HFFc6 (cell line): ENCODE measurements at regions not wholly inside any gene's neighbourhood (a gene's known extent, or its start where the extent isn't known, plus 50 kb on each side); places are given as distances from the start of the nearest gene placed in this dataset.

ENCODE experiments used
- DNase-seq: peaks from one replicate; pipeline ENCODE4 v3.0.0-alpha.2; 2018
- H3K27ac Mint-ChIP-seq: 2 replicates; pipeline ENCODE4 v1.8.0; 2020; ENCODE audit warnings: mild to moderate bottlenecking, mixed read lengths
- H3K27me3 Mint-ChIP-seq: 2 replicates; pipeline ENCODE4 v1.8.0; 2021; ENCODE audit warnings: mild to moderate bottlenecking, moderate library complexity, mixed read lengths; ENCODE audit not compliant: insufficient read depth
- H3K36me3 Mint-ChIP-seq: 2 replicates; pipeline ENCODE4 v1.8.0; 2021; ENCODE audit warnings: low read depth, mixed read lengths
- H3K4me1 Mint-ChIP-seq: 2 replicates; pipeline ENCODE4 v1.8.0; 2020; ENCODE audit warnings: low read depth, mixed read lengths
- H3K4me3 Mint-ChIP-seq: 2 replicates; pipeline ENCODE4 v1.8.0; 2020; ENCODE audit warnings: mild to moderate bottlenecking, moderate library complexity, mixed read lengths
- H3K9me3 Mint-ChIP-seq: 2 replicates; pipeline ENCODE4 v1.8.0; 2020; ENCODE audit warnings: mild to moderate bottlenecking, mixed read lengths
- TF ChIP-seq, protein P1 (sequence below): fragments of 200-600 bp; sonication (generic); IDR thresholded peaks from 2 replicates; pipeline ENCODE4 v1.5.0; 2021; ENCODE audit warnings: antibody characterized with exemption, mild to moderate bottlenecking

DNA sequence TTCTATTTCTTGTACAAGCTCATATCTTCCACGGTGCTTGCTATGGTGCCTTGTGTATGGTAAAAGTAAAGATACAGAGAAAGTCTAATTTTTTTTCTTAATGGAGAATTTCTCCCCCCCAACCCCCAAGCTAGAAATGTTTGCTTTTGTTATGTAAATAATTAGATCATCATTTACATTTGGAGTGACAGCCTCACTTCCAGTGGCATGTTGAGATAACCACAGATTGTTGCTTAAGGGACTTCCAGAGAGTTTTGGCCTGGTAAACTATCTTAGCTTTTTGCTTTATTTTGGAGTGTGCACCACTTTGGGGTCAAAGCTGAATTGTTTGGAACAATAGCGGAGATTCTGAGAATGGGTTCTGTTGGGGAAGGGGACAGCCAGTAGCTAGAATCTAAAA lies 129.7 kb downstream of the ZNF365 start:
- no peak for DNase-seq
- H3K36me3 Mint-ChIP-seq: no peaks in the 10 kb centered on the region
- H3K9me3 Mint-ChIP-seq: no peaks in the 10 kb centered on the region
- TF ChIP-seq, protein P1, sequence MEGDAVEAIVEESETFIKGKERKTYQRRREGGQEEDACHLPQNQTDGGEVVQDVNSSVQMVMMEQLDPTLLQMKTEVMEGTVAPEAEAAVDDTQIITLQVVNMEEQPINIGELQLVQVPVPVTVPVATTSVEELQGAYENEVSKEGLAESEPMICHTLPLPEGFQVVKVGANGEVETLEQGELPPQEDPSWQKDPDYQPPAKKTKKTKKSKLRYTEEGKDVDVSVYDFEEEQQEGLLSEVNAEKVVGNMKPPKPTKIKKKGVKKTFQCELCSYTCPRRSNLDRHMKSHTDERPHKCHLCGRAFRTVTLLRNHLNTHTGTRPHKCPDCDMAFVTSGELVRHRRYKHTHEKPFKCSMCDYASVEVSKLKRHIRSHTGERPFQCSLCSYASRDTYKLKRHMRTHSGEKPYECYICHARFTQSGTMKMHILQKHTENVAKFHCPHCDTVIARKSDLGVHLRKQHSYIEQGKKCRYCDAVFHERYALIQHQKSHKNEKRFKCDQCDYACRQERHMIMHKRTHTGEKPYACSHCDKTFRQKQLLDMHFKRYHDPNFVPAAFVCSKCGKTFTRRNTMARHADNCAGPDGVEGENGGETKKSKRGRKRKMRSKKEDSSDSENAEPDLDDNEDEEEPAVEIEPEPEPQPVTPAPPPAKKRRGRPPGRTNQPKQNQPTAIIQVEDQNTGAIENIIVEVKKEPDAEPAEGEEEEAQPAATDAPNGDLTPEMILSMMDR: no peak
- no peaks in the 10 kb centered on the region for H3K4me1 Mint-ChIP-seq
- H3K27ac Mint-ChIP-seq: no peak overlapping the region
- peaks cover 7% of the 10 kb centered on the region; the same call in 1 of the 2 replicates for H3K27me3 Mint-ChIP-seq
- no peak overlapping the region for H3K4me3 Mint-ChIP-seq

- DNase-seq: no peak
- Mint-ChIP-seq H3K9me3 (no peaks in the 10 kb centered on the region), H3K4me3 (no peak overlapping the region), H3K4me1 (no peaks in the 10 kb centered on the region; the same call in 1 of the 2 replicates), H3K27me3 (peaks cover 1% of the 10 kb centered on the region; the same call in 1 of the 2 replicates), H3K36me3 (no peaks in the 10 kb centered on the region), H3K27ac (no peak overlapping the region)
- TF ChIP-seq, protein P1: no peak
Observed at GRCh38 chr10:62506371-62506770, 132.2 kb downstream of the ZNF365 start.

- H3K36me3 Mint-ChIP-seq: no peaks in the 10 kb centered on the region
- peaks cover 15% of the 10 kb centered on the region for H3K4me1 Mint-ChIP-seq
- H3K9me3 Mint-ChIP-seq: no peaks in the 10 kb centered on the region
- peaks cover 2% of the 10 kb centered on the region; the same call in 1 of the 2 replicates for H3K27me3 Mint-ChIP-seq
- H3K4me3 Mint-ChIP-seq: no peak overlapping the region
- TF ChIP-seq, protein P1: no peak
- no peak for DNase-seq
- no peak overlapping the region for H3K27ac Mint-ChIP-seq
Observed at GRCh38 chr10:62511238-62511637, 137.1 kb downstream of the ZNF365 start.

- H3K27me3 Mint-ChIP-seq: peaks cover 2% of the 10 kb centered on the region; the same call in 1 of the 2 replicates
- no peak for DNase-seq
- TF ChIP-seq, protein P1: no peak
- H3K9me3 Mint-ChIP-seq: no peaks in the 10 kb centered on the region
- H3K4me1 Mint-ChIP-seq: peaks cover 15% of the 10 kb centered on the region
- no peak overlapping the region for H3K4me3 Mint-ChIP-seq
- H3K36me3 Mint-ChIP-seq: no peaks in the 10 kb centered on the region
- H3K27ac Mint-ChIP-seq: no peak overlapping the region
Observed at GRCh38 chr10:62511656-62512055, 137.5 kb downstream of the ZNF365 start.

DNA sequence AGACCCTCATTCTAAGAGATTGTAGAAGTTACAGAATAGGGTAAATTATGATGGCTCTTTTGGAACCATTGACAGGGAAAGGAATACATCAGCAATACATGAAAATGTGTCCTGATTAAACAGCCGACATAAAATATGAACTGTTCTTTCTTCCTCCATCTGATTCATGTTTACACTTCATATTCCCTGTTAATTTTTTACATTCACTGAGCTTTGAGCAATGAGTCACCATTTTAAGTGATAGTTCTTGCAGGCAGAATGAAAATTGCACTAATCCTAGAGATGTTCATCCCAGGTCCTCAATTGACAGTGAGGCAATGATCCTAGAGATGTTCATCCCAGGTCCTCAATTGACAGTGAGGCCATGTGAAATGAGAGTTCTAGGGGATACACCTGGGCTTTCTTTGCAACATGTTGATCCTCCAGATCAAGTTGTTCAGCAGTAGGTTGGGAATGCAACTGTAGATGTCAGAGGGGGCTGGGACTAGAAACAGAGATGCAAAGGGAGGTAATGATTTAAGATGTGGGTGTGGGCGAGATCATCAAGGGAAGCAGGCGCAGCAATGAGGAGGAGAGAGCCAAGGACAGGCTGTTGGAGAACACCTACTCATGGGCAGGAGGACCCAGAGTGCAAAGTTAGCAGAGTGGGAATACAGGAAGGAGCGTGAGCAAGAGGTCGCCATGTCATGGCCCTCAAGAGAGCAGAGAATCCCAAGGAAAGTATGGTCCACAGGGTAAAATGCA lies 138.7 kb downstream of the ZNF365 start:
- Mint-ChIP-seq H3K4me1 (peaks cover 15% of the 10 kb centered on the region), H3K4me3 (no peak overlapping the region), H3K36me3 (no peaks in the 10 kb centered on the region), H3K27me3 (peaks cover 2% of the 10 kb centered on the region; the same call in 1 of the 2 replicates), H3K9me3 (no peaks in the 10 kb centered on the region), H3K27ac (no peak overlapping the region)
- TF ChIP-seq, protein P1: no peak
- DNase-seq: no peak
